ENCODE measurements at regions not wholly inside any gene's neighbourhood (a gene's known extent, or its start where the extent isn't known, plus 50 kb on each side); places are given as distances from the start of the nearest gene placed in this dataset.

- DNase-seq: no peak
Measured at GRCh38 chr13:111597191-111597611, 276.8 kb downstream of the TEX29 start.

DNA sequence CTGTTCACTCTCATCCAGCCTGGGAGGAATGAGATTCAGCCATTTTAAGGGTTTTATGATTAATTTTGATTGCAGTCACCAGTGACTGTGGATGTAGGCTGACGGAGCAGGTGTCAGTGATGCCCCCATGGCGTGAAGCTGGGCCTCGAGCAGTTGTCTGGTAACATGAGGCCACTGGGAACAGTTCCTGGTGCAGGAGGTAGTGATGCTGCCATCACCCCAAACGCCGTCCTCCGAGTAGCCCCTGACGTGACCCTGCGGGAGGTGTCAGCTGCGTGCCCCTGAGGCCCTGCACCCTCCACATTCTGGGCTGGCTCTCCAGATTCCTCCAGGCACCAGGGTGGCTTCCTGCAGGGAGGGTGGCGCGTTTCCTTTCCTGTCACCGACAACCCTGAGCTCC, 277.2 kb downstream of the TEX29 start:
- DNase-seq: no peak

DNA sequence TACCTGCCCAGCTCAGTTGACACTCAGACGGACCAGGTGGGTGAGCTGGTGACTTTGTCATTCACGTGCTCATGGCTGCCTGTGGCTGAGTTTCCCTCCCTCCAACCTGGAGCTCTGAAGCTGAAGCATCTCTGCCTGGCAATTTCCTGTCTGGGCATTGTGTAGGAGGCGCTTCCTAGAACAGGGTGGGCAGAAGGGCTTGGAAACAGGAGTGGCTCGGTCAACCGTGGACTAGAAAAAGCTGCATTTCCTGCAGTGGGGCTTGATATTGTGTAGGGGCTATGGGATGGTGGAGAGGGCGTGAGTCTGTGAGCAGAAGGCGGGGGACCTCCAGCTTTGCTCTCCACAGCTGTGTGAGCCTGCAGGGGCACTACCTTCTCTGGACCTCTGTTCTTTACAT, 278.3 kb downstream of the TEX29 start:
- no peak for DNase-seq

DNA sequence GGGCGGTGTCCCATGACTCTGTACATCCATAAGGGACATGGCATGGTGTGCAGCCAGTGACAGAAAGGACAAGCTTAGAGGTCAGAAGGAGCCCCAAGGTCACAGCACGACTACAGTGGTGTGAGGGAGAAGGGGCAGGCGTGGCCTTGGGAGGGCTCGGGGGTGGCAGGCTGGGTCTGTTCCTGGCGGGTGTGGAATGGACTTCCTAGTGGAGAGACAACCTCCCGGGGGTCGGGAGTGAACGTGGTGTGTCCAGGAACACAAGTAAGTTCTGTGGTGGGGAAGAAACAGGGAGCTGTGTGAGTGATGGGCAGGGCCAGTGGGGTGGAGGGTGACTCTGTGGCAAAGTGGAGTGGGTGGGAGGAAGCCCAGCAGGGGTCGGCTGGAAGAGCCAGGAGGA, 279.3 kb downstream of the TEX29 start:
- no peak for DNase-seq

DNA sequence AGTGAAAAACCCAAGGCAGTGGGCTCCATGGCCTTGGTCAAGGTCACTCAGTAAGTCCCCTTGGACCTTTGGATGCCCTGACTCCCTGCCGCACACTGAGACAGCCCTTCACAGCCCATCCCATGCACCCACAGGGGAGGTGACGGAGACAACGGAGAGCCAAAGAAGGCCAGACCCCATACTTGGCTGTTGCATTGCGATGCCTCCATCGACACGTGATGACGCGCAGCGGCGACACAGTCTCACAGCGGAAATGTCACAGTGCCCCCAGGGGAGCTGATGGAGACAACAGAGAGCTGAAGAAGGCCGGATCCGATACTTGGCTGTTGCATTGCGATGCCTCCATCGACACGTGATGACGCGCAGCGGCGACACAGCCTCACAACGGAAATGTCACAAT, 282.4 kb downstream of the TEX29 start:
- DNase-seq: no peak

GRCh38 chr13:111604097-111604496, 283.7 kb downstream of the TEX29 start:
- no peak for DNase-seq

- no peak for DNase-seq
Measured at GRCh38 chr13:111608556-111608955, 288.1 kb downstream of the TEX29 start.

GRCh38 chr13:111609631-111610030, 289.2 kb downstream of the TEX29 start:
- no peak for DNase-seq

- DNase-seq: no peak
Measured at GRCh38 chr13:111610081-111610480, 289.6 kb downstream of the TEX29 start.

- DNase-seq: no peak
Measured at GRCh38 chr13:111610879-111611278, 290.4 kb downstream of the TEX29 start.

GRCh38 chr13:111611651-111612050, 291.2 kb downstream of the TEX29 start:
- no peak for DNase-seq

DNA sequence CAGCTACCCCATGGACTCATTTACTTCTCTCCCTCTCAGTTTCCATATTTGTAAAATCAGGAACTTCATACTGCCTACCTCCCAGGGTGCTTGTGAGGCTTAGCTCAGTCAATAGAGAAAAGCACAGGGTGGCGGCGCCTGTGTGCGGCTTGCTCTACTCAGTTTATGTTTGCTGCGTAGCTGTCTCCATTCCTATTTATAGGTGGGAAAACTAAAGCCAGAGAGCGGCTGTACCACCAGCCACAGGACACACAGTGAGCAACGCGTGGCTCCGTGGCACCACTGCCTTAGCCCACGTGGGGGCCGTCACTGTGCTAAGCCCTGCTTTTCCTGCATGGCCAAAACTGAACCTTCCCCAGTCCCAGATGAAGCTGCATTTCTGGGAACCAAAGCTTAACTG, 292.4 kb downstream of the TEX29 start:
- DNase-seq: no peak

DNA sequence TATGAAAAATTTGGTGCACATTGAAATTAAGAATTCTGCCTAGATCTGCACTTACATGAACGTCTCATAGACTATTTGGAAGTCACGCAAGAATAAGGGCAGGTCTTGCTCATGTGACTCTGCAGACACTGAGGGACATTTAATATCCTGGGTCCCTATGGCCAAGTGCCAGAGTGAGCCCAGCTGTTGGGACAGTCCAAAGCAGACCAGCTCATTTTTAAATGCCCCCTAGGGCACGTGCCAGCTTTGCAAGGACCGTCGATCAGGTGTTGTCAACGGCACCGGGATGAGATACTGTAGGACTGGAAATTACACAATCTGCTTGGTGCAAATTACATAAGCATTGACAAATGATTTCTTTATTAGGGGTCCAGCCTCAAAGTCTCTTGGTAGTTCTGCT, 293.6 kb downstream of the TEX29 start:
- DNase-seq: no peak

DNA sequence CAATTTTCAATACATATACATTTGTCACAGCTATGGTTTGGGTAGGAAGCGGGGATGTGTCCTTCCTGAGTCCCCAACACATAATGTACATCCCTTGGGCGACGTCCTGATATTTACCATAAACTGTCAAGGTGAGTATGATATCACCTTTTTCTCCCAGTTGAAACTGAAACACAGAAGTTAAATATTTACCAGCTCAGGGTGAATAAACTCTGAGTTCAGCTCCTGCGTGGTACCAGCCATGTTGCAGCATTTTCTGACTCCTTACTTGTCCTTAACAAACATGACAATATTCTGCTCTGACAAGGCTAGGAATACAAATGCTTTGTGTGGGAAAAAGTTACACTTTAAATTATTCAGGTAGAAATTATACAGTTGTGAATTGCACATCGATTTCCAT, 294.2 kb downstream of the TEX29 start:
- DNase-seq: no peak

DNA sequence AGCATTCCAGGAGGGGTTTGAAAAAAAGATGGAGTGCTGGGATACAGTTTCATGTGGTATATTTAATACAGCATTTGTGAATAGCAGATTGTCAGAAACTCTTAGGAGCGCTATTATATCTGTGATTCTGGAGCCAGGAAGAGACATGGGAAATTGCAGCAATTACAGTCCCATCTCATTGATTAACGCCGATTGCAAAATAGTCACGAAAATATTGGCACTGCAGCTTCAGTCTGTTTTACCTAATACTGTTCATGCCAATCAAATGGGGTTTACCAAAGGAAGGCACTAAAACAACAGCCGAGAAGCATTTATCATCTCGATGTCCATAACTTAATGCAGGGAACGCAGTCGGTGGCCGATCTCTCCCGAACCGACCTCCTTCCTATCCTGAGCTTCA, 295.8 kb downstream of the TEX29 start:
- DNase-seq: no peak

GRCh38 chr13:111620166-111620565, 299.7 kb downstream of the TEX29 start:
- no peak for DNase-seq

DNA sequence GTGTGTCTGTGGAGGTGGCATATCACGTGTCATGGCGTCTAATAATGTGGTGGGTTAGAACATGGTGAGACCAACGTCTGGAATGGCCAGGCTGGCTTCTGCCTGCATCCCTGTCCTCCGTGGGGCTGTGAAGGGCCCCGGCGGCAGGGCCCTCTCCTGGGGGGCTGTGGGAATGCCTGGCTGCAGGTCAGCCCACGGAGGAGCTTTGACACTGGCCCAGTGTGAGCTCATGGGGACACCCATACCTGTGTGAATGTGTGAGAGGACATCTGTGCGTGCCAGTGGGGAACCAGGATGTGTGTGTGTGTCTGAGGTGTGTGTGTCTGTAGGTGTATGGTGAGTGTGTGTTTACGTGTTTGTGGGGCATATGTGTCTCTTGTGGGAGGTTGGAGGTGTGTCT, 300.1 kb downstream of the TEX29 start:
- DNase-seq: no peak

DNA sequence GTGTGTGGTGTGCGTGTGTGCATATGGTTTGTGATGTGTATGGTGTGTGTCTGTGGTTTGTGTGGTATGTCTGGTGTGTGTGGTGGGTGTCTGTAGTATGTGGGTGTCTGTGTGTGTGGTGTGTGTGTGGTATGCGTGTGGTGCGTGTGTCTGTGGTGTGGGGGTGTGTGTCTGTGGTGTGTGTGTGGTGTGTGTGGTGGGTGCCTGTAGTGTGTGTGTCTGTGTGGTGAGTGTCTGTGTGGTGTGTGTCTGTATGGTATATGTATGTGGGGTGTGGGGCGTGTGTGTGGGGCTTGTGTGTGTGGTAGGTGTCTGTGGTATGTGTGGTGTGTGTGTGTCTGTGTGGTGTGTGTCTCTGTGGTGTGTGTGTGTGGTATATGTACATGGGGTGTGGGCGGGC, 300.7 kb downstream of the TEX29 start:
- DNase-seq: no peak

GRCh38 chr13:111622051-111622531, 301.6 kb downstream of the TEX29 start:
- DNase-seq: no peak

DNA sequence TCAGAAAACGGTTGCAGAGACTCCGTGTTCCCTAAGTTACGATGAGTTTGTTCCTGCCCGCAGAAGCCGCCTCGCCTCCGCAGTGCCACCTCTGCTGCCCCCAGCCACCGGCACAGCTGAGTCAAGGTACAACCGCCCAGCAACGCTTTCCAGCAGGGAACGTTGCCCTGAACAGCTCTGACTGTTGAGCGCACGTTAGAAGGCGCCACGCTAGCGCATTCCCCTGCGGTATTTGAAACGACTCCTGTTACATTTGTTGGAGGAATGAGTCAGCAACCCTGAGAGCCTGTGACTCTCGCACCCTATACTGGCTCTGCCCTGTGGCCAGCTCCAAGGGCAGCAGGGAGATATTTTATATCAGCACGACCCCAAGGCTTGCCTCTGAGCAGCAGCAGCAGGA, 302.8 kb downstream of the TEX29 start:
- no peak for DNase-seq

- no peak for DNase-seq
Measured at GRCh38 chr13:111623743-111624505, 303.5 kb downstream of the TEX29 start.

GRCh38 chr13:111625526-111626315, 305.3 kb downstream of the TEX29 start:
- DNase-seq: no peak

GRCh38 chr13:111626371-111627305, 306.2 kb downstream of the TEX29 start:
- DNase-seq: no peak

Data from fibroblast of skin of right quadriceps (primary cell).